ENCODE measurements at regions not wholly inside any gene's neighbourhood (a gene's known extent, or its start where the extent isn't known, plus 50 kb on each side); places are given as distances from the start of the nearest gene placed in this dataset.

DNA sequence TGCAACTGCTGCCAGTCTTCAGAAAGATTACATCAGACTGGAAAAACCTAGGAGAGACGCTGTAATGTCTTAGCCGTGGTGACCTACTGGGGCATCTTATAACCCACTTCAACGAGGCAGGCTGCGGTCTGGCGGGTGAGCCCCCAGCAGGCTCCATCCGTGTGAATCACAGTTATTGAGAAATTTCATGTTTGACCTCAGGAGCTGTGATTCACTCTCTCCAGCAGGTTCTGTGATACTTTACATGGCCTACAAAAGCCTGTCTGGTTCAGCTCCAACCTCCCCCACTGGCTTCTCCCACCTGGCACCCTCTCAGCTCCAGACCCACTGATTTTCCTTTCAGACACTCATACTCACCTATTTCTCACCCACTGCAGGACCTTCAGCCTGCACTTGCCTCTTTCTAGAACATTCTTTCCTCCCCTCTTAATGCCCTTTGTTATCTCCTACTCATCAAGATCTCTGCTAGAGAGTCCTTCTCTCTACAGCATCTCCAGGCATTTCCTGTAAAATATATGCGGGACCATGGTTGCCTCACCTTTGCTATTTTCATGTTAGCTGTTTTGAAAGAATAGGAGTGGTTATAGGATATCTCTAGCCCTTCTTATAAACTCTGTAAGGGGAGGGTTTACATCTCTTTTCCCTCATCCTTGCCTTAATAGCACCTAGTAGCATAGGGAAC lies 227.9 kb downstream of the MAF start:
- TF ChIP-seq, protein P1, sequence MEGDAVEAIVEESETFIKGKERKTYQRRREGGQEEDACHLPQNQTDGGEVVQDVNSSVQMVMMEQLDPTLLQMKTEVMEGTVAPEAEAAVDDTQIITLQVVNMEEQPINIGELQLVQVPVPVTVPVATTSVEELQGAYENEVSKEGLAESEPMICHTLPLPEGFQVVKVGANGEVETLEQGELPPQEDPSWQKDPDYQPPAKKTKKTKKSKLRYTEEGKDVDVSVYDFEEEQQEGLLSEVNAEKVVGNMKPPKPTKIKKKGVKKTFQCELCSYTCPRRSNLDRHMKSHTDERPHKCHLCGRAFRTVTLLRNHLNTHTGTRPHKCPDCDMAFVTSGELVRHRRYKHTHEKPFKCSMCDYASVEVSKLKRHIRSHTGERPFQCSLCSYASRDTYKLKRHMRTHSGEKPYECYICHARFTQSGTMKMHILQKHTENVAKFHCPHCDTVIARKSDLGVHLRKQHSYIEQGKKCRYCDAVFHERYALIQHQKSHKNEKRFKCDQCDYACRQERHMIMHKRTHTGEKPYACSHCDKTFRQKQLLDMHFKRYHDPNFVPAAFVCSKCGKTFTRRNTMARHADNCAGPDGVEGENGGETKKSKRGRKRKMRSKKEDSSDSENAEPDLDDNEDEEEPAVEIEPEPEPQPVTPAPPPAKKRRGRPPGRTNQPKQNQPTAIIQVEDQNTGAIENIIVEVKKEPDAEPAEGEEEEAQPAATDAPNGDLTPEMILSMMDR (IDR thresholded peaks at IDR 0.05) = no peak
- DNase-seq = no peak
- Mint-ChIP-seq H3K4me3 (no peak overlapping the region), H3K4me1 (ENCODE audit: low read depth) (no peaks in the 10 kb centered on the region), H3K36me3 (ENCODE audit: low read depth) (peaks cover 5% of the 10 kb centered on the region; the same call in 1 of the 2 replicates), H3K27me3 (ENCODE audit: insufficient read depth) (peaks cover 2% of the 10 kb centered on the region), H3K9me3 (peaks cover 56% of the 10 kb centered on the region), H3K27ac (no peak overlapping the region)

DNA sequence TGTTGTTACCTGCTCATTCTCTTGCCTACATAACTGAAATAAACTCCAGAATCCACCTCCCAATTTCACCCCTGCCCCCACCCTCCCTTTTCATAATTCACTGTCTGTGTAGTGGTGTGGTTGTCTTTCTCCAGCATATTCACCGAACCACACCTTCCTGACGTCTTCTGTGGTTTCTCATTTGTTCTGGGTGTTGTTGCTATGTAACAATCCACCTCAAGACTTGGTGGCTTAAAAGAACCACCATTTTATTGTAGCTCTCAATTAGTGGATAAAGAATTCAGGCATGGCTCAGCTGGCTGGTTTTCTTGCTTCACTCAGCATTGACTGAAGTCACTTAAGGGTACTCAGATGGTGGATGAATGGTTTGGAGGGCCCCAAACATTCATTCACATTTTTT lies 229.8 kb downstream of the MAF start:
- Mint-ChIP-seq H3K4me1 (ENCODE audit: low read depth) (no peaks in the 10 kb centered on the region), H3K27ac (no peak overlapping the region), H3K9me3 (peaks cover 55% of the 10 kb centered on the region), H3K4me3 (no peak overlapping the region), H3K36me3 (ENCODE audit: low read depth) (peaks cover 5% of the 10 kb centered on the region; the same call in 1 of the 2 replicates), H3K27me3 (ENCODE audit: insufficient read depth) (peaks cover 2% of the 10 kb centered on the region)
- no peak for DNase-seq
- TF ChIP-seq, protein P1 (IDR thresholded peaks at IDR 0.05) = no peak

DNA sequence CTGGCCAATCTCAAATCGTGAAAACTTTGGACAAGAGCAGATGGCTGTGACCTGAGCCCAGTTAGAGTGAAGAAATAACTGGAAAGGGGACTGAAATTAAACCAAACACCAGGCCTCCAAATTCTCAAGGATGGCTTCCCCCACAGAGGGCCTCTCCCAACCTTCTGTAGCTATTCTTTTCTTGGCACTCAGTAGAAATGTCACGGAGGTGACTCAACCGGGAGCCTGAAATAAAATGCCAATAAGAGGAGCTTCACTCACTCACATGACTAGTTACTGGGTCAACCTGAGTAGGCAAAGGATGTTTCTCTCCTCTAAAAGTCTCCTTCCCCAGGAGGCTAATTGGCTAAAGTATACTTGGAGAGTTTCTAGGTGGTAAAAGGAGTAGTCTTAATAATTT lies 230.7 kb downstream of the MAF start:
- peaks cover 2% of the 10 kb centered on the region for H3K27me3 Mint-ChIP-seq (ENCODE audit: insufficient read depth)
- no peak overlapping the region for H3K27ac Mint-ChIP-seq
- no peaks in the 10 kb centered on the region for H3K4me1 Mint-ChIP-seq (ENCODE audit: low read depth)
- H3K9me3 Mint-ChIP-seq = peaks cover 46% of the 10 kb centered on the region
- H3K4me3 Mint-ChIP-seq = no peak overlapping the region
- TF ChIP-seq, protein P1 (IDR thresholded peaks at IDR 0.05) = no peak
- peaks cover 5% of the 10 kb centered on the region; the same call in 1 of the 2 replicates for H3K36me3 Mint-ChIP-seq (ENCODE audit: low read depth)
- DNase-seq = no peak

DNA sequence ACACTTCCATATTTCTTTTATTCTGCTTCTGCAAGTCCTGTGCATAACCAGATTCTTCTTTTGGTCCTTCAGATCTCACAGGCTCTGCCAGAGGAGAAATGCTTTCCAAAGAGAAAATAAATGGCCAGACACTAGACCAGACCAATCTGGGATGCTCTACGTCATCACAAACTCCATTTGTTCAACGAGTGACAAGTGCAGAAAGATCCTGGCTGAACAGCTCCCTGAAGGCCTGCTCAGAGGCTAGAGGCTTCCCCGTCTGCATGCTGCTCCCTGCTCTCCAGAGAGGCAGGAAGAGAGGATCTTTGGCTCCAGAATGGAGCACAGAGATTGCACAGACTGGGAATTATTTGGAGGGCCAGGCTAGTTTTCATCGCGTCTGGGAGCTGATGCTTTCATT lies 232.7 kb downstream of the MAF start:
- no peak for DNase-seq
- peaks cover 5% of the 10 kb centered on the region; the same call in 1 of the 2 replicates for H3K36me3 Mint-ChIP-seq (ENCODE audit: low read depth)
- no peaks in the 10 kb centered on the region for H3K4me1 Mint-ChIP-seq (ENCODE audit: low read depth)
- no peak overlapping the region for H3K27ac Mint-ChIP-seq
- H3K4me3 Mint-ChIP-seq = no peak overlapping the region
- TF ChIP-seq, protein P1 (IDR thresholded peaks at IDR 0.05) = no peak
- no peaks in the 10 kb centered on the region; the same call in none of the 2 replicates for H3K27me3 Mint-ChIP-seq (ENCODE audit: insufficient read depth)
- H3K9me3 Mint-ChIP-seq = peaks cover 45% of the 10 kb centered on the region

DNA sequence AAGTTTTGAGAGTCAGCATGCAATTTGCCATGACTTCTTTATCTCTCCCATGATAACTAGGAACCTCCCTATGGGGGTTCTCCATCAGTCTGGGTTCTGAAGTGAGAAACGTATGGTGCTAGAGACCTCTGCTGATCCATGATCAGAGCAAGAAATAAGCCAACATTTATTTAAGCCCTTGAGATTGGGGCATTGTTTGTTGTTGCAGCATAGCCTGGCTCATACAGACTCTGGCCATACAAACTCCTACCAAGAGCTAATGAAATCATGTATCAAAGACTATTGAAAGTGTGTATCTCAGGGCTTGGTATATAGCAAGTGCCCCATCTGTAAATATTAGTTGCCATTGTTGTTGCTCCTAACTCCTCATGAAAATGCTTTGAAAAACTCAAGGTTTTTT lies 233.9 kb downstream of the MAF start:
- H3K9me3 Mint-ChIP-seq = peaks cover 40% of the 10 kb centered on the region
- TF ChIP-seq, protein P1 (IDR thresholded peaks at IDR 0.05) = no peak
- no peaks in the 10 kb centered on the region; the same call in 1 of the 2 replicates for H3K27me3 Mint-ChIP-seq (ENCODE audit: insufficient read depth)
- no peak for DNase-seq
- H3K36me3 Mint-ChIP-seq (ENCODE audit: low read depth) = peaks cover 5% of the 10 kb centered on the region; the same call in 1 of the 2 replicates
- no peak overlapping the region for H3K27ac Mint-ChIP-seq
- no peak overlapping the region for H3K4me3 Mint-ChIP-seq
- H3K4me1 Mint-ChIP-seq (ENCODE audit: low read depth) = no peaks in the 10 kb centered on the region

Measured in HFFc6 (cell line).